ENCODE measurements at regions not wholly inside any gene's neighbourhood (a gene's known extent, or its start where the extent isn't known, plus 50 kb on each side); places are given as distances from the start of the nearest gene placed in this dataset.
"Not testable (repeated sequence)": the region's sequence is repeated elsewhere in the genome, so short reads cannot be mapped to it uniquely, and the experiment has no call there.

- ATAC-seq (ENCODE audit: poor library complexity) (no peak), DNase-seq (no peak)
- intact Hi-C loops (cut with DNase I) = no loop called here
Measured at GRCh38 chr4:147285751-147286150, 195.1 kb upstream of the EDNRA start.

GRCh38 chr4:147286846-147287587 is 193.9 kb upstream of the EDNRA start:
- intact Hi-C loops (cut with DNase I) = no loop called here
- no peak for ATAC-seq (ENCODE audit: poor library complexity)
- no peak for DNase-seq

DNA sequence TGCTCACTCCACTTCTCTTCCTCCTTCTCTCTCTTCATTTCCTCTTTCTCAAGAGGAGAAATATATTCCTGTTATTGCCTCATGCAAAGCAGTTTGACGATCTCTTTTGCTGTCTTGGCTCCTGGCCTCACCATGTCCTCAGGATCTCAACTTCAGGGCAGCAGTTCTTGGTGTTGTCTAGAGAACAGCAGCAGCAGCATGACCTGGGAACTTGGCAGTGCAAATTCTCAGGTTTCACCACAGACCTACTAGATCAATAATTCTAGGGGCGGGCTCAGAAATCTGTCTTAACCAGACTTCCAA is 193.4 kb upstream of the EDNRA start:
- intact Hi-C loops (cut with DNase I) = no loop called here
- no peak for ATAC-seq (ENCODE audit: poor library complexity)
- no peak for DNase-seq

DNA sequence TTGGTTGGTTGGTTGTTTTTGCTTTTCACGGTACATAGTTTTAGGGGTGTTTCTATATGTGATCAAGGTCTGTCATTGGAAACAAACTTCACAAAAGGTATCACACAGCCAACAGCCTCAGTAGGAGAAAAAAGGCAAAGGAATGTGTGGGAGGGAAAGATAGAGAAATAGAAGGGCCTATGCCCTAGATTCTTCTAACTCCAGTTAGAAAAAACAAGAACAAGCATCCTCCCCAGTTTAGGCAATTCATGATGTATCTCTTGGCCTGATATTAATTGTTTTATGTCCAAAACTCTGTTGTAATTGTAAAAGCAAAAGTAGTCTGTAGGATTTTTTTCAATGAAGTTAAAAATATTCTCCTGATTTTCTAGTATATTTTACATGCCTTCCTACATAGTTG is 192.4 kb upstream of the EDNRA start:
- ATAC-seq (ENCODE audit: poor library complexity) = no peak
- DNase-seq = no peak
- intact Hi-C loops (cut with DNase I) = no loop called here

GRCh38 chr4:147289181-147289580 is 191.7 kb upstream of the EDNRA start:
- ATAC-seq (ENCODE audit: poor library complexity) = no peak
- no peak for DNase-seq
- intact Hi-C loops (cut with DNase I) = no loop called here

DNA sequence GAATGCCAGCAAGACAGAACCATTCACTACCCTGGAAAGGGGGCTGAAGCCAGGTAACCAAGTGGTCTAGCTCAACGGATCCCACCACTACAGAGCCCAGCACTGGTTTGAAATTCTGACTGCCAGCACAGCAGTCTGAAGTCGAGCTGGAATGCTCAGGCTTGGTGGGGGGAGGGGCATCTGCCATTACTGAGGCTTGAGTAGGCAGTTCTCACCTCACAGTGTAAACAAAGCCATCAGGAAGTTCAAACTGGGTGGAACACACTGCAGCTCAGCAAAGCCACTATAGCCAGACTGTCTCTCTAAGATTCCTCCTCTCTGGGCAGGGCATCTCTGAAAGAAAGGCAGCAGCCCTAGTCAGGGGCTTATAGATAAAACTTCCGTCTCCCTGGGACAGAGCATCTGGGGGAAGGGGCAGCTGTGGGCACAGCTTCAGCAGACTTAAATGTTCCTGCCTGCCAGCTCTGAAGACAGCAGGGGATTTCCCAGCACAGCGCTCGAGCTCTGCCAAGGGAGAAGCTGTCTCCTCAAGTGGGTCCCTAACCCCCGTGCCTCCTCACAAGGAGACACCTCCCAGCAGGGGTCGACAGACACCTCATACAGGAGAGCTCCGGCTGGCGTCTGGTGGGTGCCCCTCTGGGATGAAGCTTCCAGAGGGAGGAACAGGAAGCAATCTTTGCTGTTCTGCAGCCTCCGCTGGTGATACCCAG is 188.1 kb upstream of the EDNRA start:
- DNase-seq; intact Hi-C loops (cut with DNase I); ATAC-seq (ENCODE audit: poor library complexity): not testable (repeated sequence)

DNA sequence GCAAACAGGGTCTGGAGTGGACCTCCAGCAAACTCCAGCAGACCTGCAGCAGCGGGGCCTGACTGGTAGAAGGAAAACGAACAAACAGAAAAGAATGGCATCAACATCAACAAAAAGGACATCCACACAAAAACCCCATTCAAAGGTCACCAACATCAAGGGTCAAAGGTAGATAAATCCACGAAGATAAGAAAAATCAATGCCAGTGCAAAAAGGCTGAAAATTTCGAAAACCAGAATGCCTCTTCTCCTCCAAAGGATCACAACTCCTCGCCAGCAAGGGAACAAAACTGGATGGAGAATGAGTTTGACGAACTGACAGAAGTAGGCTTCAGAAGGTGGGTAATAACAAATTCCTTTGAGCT is 187.6 kb upstream of the EDNRA start:
- DNase-seq; ATAC-seq (ENCODE audit: poor library complexity); intact Hi-C loops (cut with DNase I): not testable (repeated sequence)

DNA sequence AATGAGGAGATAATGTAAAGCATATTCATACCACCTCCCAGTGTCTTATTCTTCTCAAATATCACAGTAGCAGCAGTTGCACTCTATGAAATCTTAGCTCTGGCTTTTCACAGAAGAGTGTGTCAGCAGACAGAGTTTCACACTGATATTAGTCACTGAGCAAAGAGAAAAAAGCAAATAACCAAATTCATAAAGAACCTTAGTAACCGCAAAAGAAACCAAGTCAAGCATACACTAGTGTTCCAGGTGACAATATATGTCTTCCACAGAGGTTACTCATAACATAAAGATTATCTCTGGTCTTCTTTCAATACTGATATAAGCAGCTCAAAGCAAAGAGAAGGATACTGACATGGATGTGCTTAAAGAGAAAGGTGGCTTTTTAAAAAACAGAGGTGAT is 181.7 kb upstream of the EDNRA start:
- DNase-seq (no peak), ATAC-seq (ENCODE audit: poor library complexity) (no peak)
- intact Hi-C loops (cut with DNase I) = no loop called here

- ATAC-seq (ENCODE audit: poor library complexity) (no peak), DNase-seq (no peak)
- intact Hi-C loops (cut with DNase I) = no loop called here
Measured at GRCh38 chr4:147303174-147303872, 177.6 kb upstream of the EDNRA start.

DNA sequence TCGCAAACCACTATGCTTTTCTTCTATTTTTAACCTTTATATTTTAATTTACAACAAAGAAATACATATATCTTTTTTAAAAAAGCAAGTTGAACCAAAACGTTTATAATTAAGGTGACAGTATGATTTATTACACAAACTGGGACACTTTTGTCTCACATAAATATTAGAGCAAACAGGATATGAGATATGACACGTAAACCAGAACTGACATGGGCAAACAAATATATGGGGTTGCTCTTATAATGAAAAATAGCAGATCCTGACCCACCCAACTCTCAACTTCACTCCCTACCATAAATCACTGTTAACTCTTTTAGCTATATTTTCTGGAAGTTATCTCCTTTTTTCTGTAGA is 177.0 kb upstream of the EDNRA start:
- DNase-seq (no peak), ATAC-seq (ENCODE audit: poor library complexity) (no peak)
- intact Hi-C loops (cut with DNase I) = no loop called here

DNA sequence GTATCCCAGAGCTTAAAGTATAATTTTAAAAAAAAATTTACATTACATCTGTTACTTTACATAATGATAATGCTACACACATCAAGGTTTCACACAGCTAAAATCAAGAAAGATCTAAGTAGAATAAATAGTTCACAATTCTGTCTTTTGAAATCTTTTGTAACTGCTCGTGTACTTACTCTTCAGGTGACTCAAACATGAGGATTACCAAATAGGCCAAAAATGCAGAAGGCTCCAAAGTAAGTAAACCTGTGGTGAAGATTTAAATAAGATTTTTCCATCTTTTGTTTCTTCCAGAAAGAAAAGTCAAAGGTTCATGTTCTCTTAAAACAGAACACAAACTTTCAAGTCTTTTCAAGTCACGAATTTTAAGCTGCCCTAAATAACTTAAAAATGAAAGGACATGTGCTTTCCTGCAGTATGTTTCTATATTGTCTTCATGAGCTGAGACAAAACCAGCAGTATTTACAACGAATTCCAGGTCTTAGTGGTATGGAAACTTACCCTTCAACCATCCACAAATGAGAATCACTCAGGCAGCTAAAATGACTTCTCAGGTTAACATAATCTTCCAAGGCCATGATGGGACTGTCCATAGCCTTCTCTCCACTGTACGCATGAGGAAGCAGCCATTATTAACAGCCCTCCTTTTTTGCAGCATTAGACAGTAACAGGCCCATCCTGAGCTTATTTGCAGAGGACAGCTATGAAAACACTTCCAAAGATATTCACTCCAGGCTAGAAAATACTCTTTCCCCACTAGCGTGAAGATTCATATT is 172.8 kb upstream of the EDNRA start:
- ATAC-seq (ENCODE audit: poor library complexity) (no peak), DNase-seq (no peak)
- intact Hi-C loops (cut with DNase I) = no loop called here

DNA sequence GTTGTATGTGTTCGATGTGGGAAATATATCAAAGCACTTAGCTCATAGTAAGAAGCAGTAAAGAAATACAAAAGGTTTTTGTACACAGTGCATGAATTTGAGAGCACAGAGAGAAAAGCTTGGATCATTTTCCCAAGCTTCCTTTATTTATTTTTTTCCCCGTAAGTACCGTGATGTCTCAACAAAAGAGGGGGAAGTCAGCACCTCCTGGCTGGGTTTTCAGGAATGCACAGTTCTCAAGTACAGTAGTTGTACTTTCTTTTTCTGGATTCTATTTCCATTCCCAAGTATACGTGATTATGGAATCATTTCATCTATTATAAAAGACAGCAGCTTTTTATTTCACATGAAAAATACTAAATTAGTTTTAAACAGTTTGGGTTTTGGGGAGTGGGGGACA is 171.5 kb upstream of the EDNRA start:
- ATAC-seq (ENCODE audit: poor library complexity) (no peak), DNase-seq (no peak)
- intact Hi-C loops (cut with DNase I) = no loop called here

DNA sequence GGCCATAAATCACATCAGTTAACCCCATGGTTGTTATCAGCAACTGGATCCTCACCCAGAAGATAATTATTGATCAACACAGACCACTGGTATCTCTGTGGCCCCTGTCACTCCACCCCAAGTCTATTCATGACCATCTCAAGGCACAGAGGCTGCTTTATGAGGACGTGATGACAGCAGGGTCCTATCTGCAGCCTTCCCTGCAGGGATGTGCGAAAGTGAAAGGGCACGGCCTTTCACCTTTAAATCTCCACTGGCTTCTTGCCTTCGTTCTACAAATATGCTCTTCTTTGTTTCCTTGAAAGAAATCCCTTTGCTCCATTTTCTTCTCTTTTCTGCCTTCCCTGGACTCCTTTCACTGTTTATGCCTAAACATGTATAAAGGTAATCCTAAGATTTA is 170.6 kb upstream of the EDNRA start:
- no peak for ATAC-seq (ENCODE audit: poor library complexity)
- intact Hi-C loops (cut with DNase I) = no loop called here
- no peak for DNase-seq

GRCh38 chr4:147311956-147312355 is 168.9 kb upstream of the EDNRA start:
- DNase-seq (no peak), ATAC-seq (ENCODE audit: poor library complexity) (no peak)
- intact Hi-C loops (cut with DNase I) = no loop called here

- ATAC-seq (ENCODE audit: poor library complexity) = no peak
Measured at GRCh38 chr4:147312376-147313046, 168.4 kb upstream of the EDNRA start.

GRCh38 chr4:147313108-147313507 is 167.8 kb upstream of the EDNRA start:
- no peak for DNase-seq
- intact Hi-C loops (cut with DNase I) = no loop called here
- ATAC-seq (ENCODE audit: poor library complexity) = no peak

More at GRCh38 chr4:147312376-147313046, 168.4 kb upstream of the EDNRA start:
- intact Hi-C loops (cut with DNase I) = no loop called here
- DNase-seq = no peak

DNA sequence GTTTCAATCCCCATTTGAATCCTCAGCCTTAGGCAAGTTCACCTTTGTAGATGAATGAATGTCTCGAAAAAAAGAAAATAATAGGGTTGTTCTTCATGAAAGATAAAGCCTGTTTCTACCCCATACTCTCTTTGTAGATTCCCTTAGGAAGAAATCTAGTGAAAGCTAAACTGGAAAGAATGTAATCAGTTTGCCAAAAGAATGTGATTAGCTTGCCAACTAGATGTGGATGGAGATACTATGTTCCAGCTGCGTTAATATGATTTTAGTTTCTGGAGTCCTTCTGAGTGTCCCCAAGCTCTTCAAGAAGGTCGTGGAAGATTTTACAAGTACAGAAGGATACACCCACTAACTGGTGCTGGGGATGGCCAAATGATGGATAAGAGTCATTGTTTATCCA is 162.3 kb upstream of the EDNRA start:
- ATAC-seq (ENCODE audit: poor library complexity) (no peak), DNase-seq (no peak)

DNA sequence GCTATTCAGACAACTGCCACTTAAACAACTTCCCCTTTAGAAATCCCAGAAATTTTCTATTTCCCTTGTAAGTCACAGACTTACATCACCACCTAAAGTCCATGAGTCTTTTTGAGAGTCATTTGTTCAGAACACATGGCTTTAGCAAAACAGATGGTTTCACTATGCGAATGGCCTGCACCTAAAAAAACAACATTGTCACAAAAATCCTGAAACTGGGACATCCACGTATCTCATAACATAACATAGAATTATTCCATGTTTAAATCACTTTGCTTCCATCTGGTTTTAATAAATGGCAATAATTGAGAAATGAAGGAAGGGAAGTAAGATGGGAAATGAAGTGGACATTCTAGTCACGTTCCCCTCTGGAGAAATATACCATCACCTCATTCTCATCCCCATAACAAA is 155.3 kb upstream of the EDNRA start:
- DNase-seq (no peak), ATAC-seq (ENCODE audit: poor library complexity) (no peak)
- intact Hi-C loops (cut with DNase I) = no loop called here

More for the DNA sequence above, 162.3 kb upstream of the EDNRA start:
- intact Hi-C loops (cut with DNase I) = no loop called here

GRCh38 chr4:147326591-147326990 is 154.3 kb upstream of the EDNRA start:
- DNase-seq (no peak), ATAC-seq (ENCODE audit: poor library complexity) (peak; percentile 40)
- intact Hi-C loops (cut with DNase I) = no loop called here
